ENCODE measurements at regions not wholly inside any gene's neighbourhood (a gene's known extent, or its start where the extent isn't known, plus 50 kb on each side); places are given as distances from the start of the nearest gene placed in this dataset.

- H3K4me3 ChIP-seq (ENCODE audit: extremely low read depth in 1 of 4, insufficient read depth in 2 of 4, low read depth in 3 of 4, low read length in 4 of 4), result no peak overlapping the region
- WGBS, 2 experiments (ENCODE audit: extremely low coverage in 1 of 2, insufficient coverage in 1 of 2, insufficient read length in 1 of 2, insufficient replicate concordance in 2 of 2, low coverage in 1 of 2, low lambda C conversion rate in 2 of 2, missing lambda C conversion rate in 1 of 2), result 78% methylated on average over 26 of the region's 28 CpGs; no CpG with 5 or more reads in 1 of the 2 experiments
- no peak overlapping the region for H2BK120ac ChIP-seq (replicated peaks; ENCODE audit: low read depth, low read length)
- H2AFZ ChIP-seq (ENCODE audit: low read length), result no peak overlapping the region
- H3K4me1 ChIP-seq (replicated peaks in 1 of 4; ENCODE audit: control insufficient read depth in 3 of 4, insufficient read depth in 4 of 4, low read length in 3 of 4), result peaks cover 0 to 2% (median 0%) of the 10 kb centered on the region in 4 experiments; a peak in 1 of 7 replicates
- no peaks in the 10 kb centered on the region for H3K27me3 ChIP-seq (replicated peaks in 1 of 4; ENCODE audit: control insufficient read depth in 3 of 4, extremely low read depth in 1 of 4, insufficient read depth in 3 of 4, low read length in 3 of 4)
- H3K4me2 ChIP-seq (ENCODE audit: insufficient read depth in 1 of 2, low read depth in 2 of 2, low read length in 2 of 2), result no peak overlapping the region
- H3K79me2 ChIP-seq (ENCODE audit: control insufficient read depth in 1 of 2, insufficient read depth in 2 of 2, low read length in 2 of 2), result no peaks in the 10 kb centered on the region
- no peak overlapping the region for H3K56ac ChIP-seq (replicated peaks; ENCODE audit: insufficient read length, low read depth, low read length)
- ChIA-PET CTCF (ENCODE audit: partially characterized antibody) (interaction anchor here (0.6 to 1.1 kb wide), 3 partner anchors 16 to 173 kb away, joined by 3 to 4 read pairs (median 3); no protein-coding TSS in a partner anchor), POLR2A (ENCODE audit: partially characterized antibody) (no interaction called here)
- DNase-seq (ENCODE audit: low read depth in 1 of 2, low spot score in 2 of 2) (no peak), FAIRE-seq (no peak)
- no peak overlapping the region for H3K27ac ChIP-seq (ENCODE audit: low read depth, low read length)
- no peaks in the 10 kb centered on the region for H4K20me1 ChIP-seq (replicated peaks in 1 of 2; ENCODE audit: control insufficient read depth in 1 of 2, insufficient read depth in 2 of 2, low read length in 2 of 2)
- no peak overlapping the region for H2BK20ac ChIP-seq (ENCODE audit: low read length)
- H3K23ac ChIP-seq (ENCODE audit: insufficient read length), result no peak overlapping the region
- H2BK15ac ChIP-seq (ENCODE audit: low read length), result no peak overlapping the region
- no peaks in the 10 kb centered on the region for H3K23me2 ChIP-seq (ENCODE audit: low read depth, low read length)
- H2BK5ac ChIP-seq (ENCODE audit: low read depth, low read length), result no peak overlapping the region
- no peak overlapping the region for H4K5ac ChIP-seq (ENCODE audit: insufficient read length, low read depth, low read length)
- H3K36me3 ChIP-seq (ENCODE audit: control insufficient read depth in 2 of 4, insufficient read depth in 4 of 4, low read length in 3 of 4), result no peaks in the 10 kb centered on the region
- peaks cover 0 to 7% of the 10 kb centered on the region in 2 experiments; a peak in 2 of 4 replicates for H3K9me3 ChIP-seq (ENCODE audit: insufficient read depth in 2 of 2, low read depth in 1 of 2, low read length in 1 of 2)
- no peak overlapping the region for H3K9ac ChIP-seq (replicated peaks in 1 of 4; ENCODE audit: extremely low read depth in 1 of 4, low read depth in 3 of 4, low read length in 3 of 4)
- TF ChIP-seq RAD21 (IDR thresholded peaks at IDR 0.05 in 1 of 2, conservative IDR thresholded peaks at IDR 0.05 in 1 of 2; ENCODE audit: low read depth in 2 of 2, low read length in 2 of 2) (no peak), CTCF (IDR thresholded peaks at IDR 0.05; ENCODE audit: control extremely low read depth in 1 of 3, insufficient read depth in 1 of 3, low read depth in 1 of 3, low read length in 3 of 3) (peak in 1 of 3 experiments; percentile 5; a peak in 1 of 4 replicates), TEAD4 (IDR thresholded peaks at IDR 0.05; ENCODE audit: low read depth, low read length) (peak; percentile 75; the same call in 1 of the 2 replicates)
- no peak overlapping the region for H2BK12ac ChIP-seq (ENCODE audit: low read depth, low read length)
- H3K14ac ChIP-seq (ENCODE audit: insufficient read length), result no peak overlapping the region
- no peak overlapping the region for H4K91ac ChIP-seq (replicated peaks; ENCODE audit: insufficient read length, low read length)
- H3K4ac ChIP-seq (replicated peaks; ENCODE audit: insufficient read length, low read depth, low read length), result no peak overlapping the region
- no peak overlapping the region for H2AK5ac ChIP-seq (ENCODE audit: low read depth, low read length)
- H4K8ac ChIP-seq (ENCODE audit: extremely low read depth, insufficient read depth, low read length), result no peak overlapping the region
- no peak overlapping the region for H3K18ac ChIP-seq (ENCODE audit: extremely low read depth, low read length)
- no peaks in the 10 kb centered on the region for H3K79me1 ChIP-seq (ENCODE audit: low read depth, low read length)
Measured at GRCh38 chr9:134518004-134518606, 123.5 kb upstream of the COL5A1 start.
